ENCODE measurements at regions not wholly inside any gene's neighbourhood (a gene's known extent, or its start where the extent isn't known, plus 50 kb on each side); places are given as distances from the start of the nearest gene placed in this dataset.

DNA sequence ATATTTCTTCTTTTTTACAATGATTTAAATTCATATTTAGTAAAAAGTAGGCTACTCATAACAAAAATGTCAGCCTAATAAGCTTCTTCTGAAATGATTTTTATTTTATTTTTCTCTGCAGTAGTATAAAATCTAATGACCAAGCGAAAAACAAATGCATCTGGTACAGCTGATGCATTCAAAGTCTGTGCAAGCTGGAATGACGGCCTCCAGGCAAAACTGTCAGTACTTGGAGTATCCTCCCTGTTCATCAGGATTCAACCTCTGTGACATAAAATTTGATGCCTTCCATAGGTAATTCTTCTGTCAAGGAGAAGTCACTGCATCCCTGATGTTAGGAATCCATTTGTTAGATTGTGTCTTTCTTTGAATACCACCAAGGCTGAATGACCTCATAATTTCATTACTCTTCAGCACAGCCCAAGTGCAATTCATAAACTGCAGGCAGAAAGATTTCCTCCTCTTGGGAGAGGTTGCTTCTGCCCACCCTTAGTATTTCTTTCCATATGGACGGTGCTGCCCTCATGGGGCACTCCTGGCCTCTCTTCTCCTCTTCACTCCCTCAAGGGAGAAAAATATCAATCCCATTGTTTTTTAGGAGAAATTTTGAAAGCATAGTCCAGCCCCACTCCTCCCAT, 146.4 kb upstream of the STXBP5 start:
- H3K36me3 ChIP-seq (ENCODE audit: control insufficient read depth, insufficient read depth, low read length), result no peaks in the 10 kb centered on the region
- H3K4me1 ChIP-seq (ENCODE audit: control insufficient read depth, insufficient read depth, low read length), result peaks cover 2% of the 10 kb centered on the region; the same call in 1 of the 2 replicates
- TF ChIP-seq POLR2AphosphoS5 (IDR thresholded peaks at IDR 0.05; ENCODE audit: low read depth, low read length), result no peak
- TF ChIP-seq, protein P1, sequence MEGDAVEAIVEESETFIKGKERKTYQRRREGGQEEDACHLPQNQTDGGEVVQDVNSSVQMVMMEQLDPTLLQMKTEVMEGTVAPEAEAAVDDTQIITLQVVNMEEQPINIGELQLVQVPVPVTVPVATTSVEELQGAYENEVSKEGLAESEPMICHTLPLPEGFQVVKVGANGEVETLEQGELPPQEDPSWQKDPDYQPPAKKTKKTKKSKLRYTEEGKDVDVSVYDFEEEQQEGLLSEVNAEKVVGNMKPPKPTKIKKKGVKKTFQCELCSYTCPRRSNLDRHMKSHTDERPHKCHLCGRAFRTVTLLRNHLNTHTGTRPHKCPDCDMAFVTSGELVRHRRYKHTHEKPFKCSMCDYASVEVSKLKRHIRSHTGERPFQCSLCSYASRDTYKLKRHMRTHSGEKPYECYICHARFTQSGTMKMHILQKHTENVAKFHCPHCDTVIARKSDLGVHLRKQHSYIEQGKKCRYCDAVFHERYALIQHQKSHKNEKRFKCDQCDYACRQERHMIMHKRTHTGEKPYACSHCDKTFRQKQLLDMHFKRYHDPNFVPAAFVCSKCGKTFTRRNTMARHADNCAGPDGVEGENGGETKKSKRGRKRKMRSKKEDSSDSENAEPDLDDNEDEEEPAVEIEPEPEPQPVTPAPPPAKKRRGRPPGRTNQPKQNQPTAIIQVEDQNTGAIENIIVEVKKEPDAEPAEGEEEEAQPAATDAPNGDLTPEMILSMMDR (IDR thresholded peaks at IDR 0.05), result no peak
- TF ChIP-seq TCF7L2 (IDR thresholded peaks at IDR 0.05; ENCODE audit: low read depth, low read length), result no peak
- no peak for TF ChIP-seq SIN3A (IDR thresholded peaks at IDR 0.05; ENCODE audit: borderline replicate concordance, insufficient read depth, low read depth, low read length)
- no peak for TF ChIP-seq REST (IDR thresholded peaks at IDR 0.05; ENCODE audit: insufficient read depth in 1 of 2, low read depth in 2 of 2, low read length in 1 of 2)
- no peak overlapping the region for H3K4me3 ChIP-seq (ENCODE audit: low read depth in 2 of 2, low read length in 2 of 2)
- no peaks in the 10 kb centered on the region for H3K27me3 ChIP-seq (ENCODE audit: control insufficient read depth, insufficient read depth, low read length)
- intact Hi-C loops (cut with micrococcal nuclease; ENCODE audit: unreplicated experiment), result no loop called here
- BruUV-seq (replicated peaks), result no TSS peak
- ChIA-PET CTCF (no interaction called here), POLR2A (no interaction called here)
- ATAC-seq (no peak), DNase-seq (ENCODE audit: low read depth, low spot score) (no peak)
- no peaks in the 10 kb centered on the region for H3K9me3 ChIP-seq (ENCODE audit: control insufficient read depth, insufficient read depth, low read depth, low read length)
- in situ Hi-C loops (cut with HindIII; ENCODE audit: low pct_unique_long_range_greater_than_20kb, low sequenced_read_pairs), result no loop called here
- H3K27ac ChIP-seq (ENCODE audit: low read length), result no peak overlapping the region

DNA sequence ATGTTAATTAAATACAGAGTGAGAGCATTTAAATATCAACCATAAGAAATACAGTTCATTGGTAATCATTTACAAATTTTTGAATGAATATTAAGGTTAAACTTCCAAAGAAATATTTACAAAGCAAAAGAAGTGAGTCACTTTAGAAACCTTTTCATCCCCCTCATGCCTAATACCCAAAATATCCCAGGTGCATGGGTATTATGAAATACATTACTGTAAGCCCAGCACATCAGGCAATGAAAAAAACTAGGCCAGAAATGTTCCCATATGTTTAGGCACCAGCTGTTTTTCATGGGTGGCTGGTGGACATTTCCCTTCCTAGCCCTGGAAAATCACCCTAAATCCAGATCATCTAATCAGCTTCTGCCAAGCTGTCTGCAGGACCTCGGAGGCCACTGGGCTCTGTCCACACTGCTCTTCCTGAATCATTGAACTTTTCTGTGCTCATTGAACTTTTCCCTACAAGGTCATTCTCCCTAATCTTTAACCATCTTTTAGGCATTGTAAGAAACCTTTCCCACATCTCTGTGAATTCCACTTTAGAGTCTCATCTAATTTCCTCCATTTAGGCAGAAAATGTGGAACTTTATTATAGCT, 145.3 kb upstream of the STXBP5 start:
- Histone ChIP-seq H3K4me1 (ENCODE audit: control insufficient read depth, insufficient read depth, low read length) (peaks cover 2% of the 10 kb centered on the region), H3K4me3 (ENCODE audit: low read depth in 2 of 2, low read length in 2 of 2) (no peak overlapping the region), H3K36me3 (ENCODE audit: control insufficient read depth, insufficient read depth, low read length) (no peaks in the 10 kb centered on the region), H3K27me3 (ENCODE audit: control insufficient read depth, insufficient read depth, low read length) (no peaks in the 10 kb centered on the region), H3K9me3 (ENCODE audit: control insufficient read depth, insufficient read depth, low read depth, low read length) (no peaks in the 10 kb centered on the region), H3K27ac (ENCODE audit: low read length) (no peak overlapping the region; the same call in 1 of the 2 replicates)
- ChIA-PET POLR2A (no interaction called here), CTCF (no interaction called here)
- in situ Hi-C loops (cut with HindIII; ENCODE audit: low pct_unique_long_range_greater_than_20kb, low sequenced_read_pairs) (no loop called here), intact Hi-C loops (cut with micrococcal nuclease; ENCODE audit: unreplicated experiment) (no loop called here)
- ATAC-seq (no peak), DNase-seq (ENCODE audit: low read depth, low spot score) (no peak)
- no TSS peak for BruUV-seq (replicated peaks)
- no peak for TF ChIP-seq SIN3A (IDR thresholded peaks at IDR 0.05; ENCODE audit: borderline replicate concordance, insufficient read depth, low read depth, low read length)
- no peak for TF ChIP-seq REST (IDR thresholded peaks at IDR 0.05; ENCODE audit: insufficient read depth in 1 of 2, low read depth in 2 of 2, low read length in 1 of 2)
- TF ChIP-seq TCF7L2 (IDR thresholded peaks at IDR 0.05; ENCODE audit: low read depth, low read length), result no peak
- no peak for TF ChIP-seq POLR2AphosphoS5 (IDR thresholded peaks at IDR 0.05; ENCODE audit: low read depth, low read length)
- TF ChIP-seq, protein P1 (IDR thresholded peaks at IDR 0.05), result no peak
